ENCODE measurements at regions not wholly inside any gene's neighbourhood (a gene's known extent, or its start where the extent isn't known, plus 50 kb on each side); places are given as distances from the start of the nearest gene placed in this dataset.
"Not testable (repeated sequence)": the region's sequence is repeated elsewhere in the genome, so short reads cannot be mapped to it uniquely, and the experiment has no call there.

GRCh38 chrX:81857192-81857591, 655.3 kb downstream of the SH3BGRL start:
- DNase-seq, result no peak

- no peak for DNase-seq
Measured at GRCh38 chrX:81866873-81867272, 665.0 kb downstream of the SH3BGRL start.

GRCh38 chrX:81868979-81869378, 667.1 kb downstream of the SH3BGRL start:
- DNase-seq, result no peak

DNA sequence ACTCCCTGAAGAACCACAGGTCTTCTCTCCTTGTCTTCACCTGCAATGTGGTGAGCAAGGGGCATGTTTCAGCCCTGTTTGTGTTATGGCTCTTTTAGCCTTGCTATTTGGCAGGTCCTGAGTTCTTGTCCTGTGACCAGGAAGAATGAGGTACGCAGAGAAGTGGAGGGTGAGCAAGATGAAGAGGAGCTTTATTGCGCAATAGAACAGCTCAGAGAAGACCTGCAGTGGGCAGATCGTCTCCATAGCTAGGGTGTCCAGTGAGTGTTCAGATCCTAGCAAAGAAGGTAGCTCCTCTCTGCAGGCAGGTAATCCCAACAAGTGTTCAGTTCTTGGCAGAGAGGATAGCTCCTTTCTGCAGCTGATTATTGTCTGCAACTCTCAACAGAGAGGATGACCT, 672.9 kb downstream of the SH3BGRL start:
- DNase-seq, result no peak

GRCh38 chrX:81875800-81876199, 673.9 kb downstream of the SH3BGRL start:
- DNase-seq, result no peak

- no peak for DNase-seq
Measured at GRCh38 chrX:81876437-81876836, 674.5 kb downstream of the SH3BGRL start.

GRCh38 chrX:81890521-81890920, 688.6 kb downstream of the SH3BGRL start:
- DNase-seq, result no peak

DNA sequence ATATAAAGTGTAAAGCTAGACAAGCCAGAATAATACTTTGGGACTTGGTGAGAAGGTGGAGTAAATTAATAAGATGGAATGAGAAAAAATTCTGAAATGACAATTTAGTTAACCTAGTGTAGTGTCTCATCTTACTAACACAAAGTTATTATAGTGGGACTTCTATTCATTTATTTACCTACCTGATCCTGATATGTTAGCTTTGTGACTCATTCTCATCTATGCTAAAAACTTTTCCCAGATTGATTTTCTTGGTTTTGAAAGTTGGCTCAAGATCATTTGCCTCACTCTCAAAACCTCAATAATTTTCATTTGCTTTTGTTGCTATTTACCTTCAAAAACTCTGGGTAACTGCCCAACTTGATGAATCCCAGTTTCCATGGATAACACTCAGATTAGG, 698.6 kb downstream of the SH3BGRL start:
- no peak for DNase-seq

DNA sequence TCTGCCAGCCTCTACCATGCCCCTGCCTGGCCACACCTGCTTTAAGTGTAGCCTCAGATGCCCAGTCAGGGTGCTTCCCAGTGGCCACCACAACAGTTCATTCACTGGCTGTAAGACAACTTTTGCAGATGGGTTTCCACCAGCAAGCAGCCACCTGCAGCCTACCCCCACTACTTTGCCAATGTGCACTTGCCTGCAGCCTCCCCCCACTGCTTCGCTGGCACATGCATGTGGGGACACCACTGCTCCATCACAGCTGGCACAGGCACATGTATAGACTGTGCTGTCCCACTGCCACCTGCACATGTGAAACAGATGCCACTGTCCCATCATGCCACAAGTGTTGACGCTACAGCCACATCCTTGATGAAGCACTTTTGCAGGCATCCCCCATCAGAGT, 723.9 kb downstream of the SH3BGRL start:
- no peak for DNase-seq

GRCh38 chrX:81945911-81946310, 744.0 kb downstream of the SH3BGRL start:
- not testable (repeated sequence) for DNase-seq

- DNase-seq, result no peak
Measured at GRCh38 chrX:81957318-81957717, 755.4 kb downstream of the SH3BGRL start.

- DNase-seq, result peak; percentile 66
Measured at GRCh38 chrX:81957900-81958545, 756.1 kb downstream of the SH3BGRL start.

- no peak for DNase-seq
Measured at GRCh38 chrX:81959964-81960363, 758.1 kb downstream of the SH3BGRL start.

DNA sequence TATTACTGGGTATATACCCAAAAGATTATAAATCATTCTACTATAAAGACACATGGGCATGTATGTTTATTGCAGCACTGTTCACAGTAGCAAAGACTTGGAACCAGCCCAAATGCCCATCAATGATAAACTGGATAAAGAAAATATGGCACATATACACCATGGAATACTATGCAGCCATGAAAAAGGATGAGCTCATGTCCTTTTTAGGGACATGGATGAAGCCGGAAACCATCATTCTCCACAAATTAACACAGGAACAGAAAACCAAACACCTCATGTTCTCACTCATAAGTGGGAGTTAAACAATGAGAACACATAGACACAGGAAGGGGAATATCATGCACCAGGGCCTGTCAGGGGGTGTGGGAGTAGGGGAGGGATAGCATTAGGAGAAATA, 772.5 kb downstream of the SH3BGRL start:
- DNase-seq, result not testable (repeated sequence)

- DNase-seq, result no peak
Measured at GRCh38 chrX:81979806-81980515, 778.1 kb downstream of the SH3BGRL start.

DNA sequence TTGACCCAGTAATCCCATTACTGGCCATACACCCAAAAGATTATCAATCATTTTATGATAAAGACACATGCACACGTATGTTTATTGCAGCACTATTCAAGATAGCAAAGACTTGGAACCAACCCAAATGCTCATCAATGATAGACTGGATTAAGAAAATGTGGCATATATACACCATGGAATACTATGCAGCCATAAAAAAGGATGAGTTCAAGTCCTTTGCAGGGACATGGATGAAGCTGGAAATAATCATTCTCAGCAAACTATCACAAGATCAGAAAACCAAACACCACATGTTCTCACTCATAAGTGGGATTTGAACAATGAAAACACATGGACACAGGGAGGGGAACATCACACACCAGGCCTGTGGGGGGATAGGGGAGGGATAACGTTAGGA, 785.3 kb downstream of the SH3BGRL start:
- not testable (repeated sequence) for DNase-seq

DNA sequence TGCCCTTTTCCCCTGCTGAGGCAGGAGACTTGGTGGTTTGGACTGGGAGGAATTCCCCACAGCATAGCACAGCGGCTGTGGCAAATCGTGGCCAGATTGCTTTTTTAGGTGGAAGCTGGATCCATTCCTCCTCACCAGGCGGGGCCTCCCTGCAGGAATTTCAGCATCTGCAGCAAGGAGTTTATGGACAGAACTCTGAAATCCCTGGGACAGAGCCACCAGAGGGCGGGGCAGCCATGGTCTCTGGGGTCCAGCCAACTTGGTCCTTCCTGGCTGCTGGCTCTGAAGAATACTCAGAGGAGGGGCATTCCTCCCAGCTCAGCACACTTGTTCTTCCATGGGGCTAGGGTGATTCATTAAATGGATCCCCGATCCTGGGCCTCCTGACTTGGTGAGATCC, 794.3 kb downstream of the SH3BGRL start:
- DNase-seq, result no peak

GRCh38 chrX:82029571-82030218, 827.8 kb downstream of the SH3BGRL start:
- DNase-seq, result no peak

DNA sequence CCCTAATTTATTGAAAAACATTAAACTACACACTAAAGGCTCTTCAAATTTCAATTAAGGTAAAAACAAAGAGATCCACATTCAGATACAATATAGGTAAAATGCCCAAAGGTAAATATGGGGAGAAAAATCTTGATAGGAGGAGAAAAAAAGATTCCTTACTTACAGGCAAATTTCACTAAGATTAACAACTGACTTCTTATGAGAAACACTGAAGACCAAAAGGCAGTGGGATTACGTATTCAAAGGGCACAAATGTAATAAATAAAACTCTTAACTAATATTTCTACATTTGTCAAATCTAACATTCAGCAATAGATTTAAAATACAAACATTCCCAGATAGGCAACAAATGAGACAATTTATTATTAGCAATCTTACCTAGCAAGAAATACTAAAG, 829.3 kb downstream of the SH3BGRL start:
- DNase-seq, result no peak

DNA sequence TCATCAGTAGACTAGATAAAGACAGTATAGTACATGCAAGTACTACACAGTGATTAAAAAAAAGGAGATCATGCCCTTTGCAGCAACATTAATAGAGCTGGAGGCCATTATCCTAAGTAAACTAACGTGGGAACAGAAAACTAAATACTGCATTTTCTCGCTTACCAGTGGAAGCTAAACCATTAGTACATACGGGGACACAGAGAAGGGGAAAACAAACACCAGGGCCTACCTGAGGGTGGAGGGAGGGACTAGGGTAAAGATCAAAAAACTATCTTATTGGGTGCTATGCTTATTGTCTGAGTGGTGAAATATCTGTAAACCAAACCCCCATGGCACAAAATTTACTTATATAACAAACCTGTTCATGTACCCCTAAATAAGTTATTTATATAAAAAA, 836.9 kb downstream of the SH3BGRL start:
- DNase-seq, result no peak

DNA sequence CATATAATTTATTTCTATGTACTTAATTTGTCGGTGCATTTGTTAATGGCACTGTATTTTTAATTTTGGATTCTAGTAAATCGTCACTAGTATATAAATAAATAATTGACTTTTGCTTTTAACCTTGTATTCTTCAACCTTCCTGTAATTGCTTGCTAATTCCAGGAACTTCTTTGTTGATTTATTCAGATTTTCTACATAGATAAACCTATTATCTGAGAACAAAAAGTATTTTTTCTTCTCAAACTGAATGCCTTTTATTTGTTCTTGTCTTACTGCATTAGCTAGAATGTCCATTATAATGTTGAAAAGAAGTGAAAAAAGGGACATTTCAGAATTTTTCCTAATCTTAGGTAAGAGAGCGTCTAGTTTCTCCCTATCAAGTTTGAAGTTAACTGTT, 839.1 kb downstream of the SH3BGRL start:
- DNase-seq, result no peak

GRCh38 chrX:82058728-82059127, 856.8 kb downstream of the SH3BGRL start:
- no peak for DNase-seq

DNA sequence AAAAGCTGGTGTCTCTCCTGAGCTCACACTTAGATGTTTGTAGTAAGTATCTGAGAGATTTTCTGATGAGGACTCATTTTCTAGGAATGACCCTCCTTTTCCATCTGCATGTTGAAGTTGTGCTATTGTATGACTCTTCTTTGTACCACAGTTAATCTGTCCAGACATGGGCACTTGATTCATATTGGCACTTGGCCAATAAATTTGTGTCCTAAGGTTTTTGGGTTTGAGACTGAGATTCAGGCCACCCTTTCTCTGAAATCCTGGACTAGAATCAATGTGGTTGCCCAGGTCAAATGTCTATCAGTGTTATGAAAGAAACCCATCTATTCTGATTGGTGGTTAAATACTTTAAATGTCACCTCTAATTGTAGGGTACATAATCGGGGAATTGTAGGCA, 869.0 kb downstream of the SH3BGRL start:
- no peak for DNase-seq

DNA sequence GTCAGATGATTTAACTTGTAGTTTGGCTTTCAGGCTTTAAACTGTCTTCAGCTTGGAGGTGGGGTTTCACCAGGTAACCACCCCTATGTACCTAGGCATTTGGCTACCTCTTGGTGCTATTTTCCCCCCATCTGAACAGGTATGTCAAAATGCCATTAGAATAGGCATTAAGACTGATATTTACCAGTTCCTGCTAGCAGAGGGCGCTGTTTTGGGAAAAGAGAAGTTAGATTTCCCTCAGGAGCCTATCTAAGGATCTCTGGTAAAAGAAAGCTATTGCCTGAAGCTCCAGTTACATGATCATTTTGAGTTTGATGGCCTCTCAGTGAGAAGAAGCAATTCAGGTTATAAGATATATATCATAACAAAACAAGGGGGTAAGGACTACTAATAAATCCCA, 879.1 kb downstream of the SH3BGRL start:
- peak; percentile 0 for DNase-seq

Measured in NCI-H748 treated with DMSO at 0.1 percent for 48 hours (cell line).